HL-60 (cell line): ENCODE measurements at regions not wholly inside any gene's neighbourhood (a gene's known extent, or its start where the extent isn't known, plus 50 kb on each side); places are given as distances from the start of the nearest gene placed in this dataset.

Experiments used
- DNase-seq, 2 experiments: peaks; one replicate each; pipeline ENCODE4 v3.0.0-alpha.2; 2010 to 2020; ENCODE audit warnings: low read depth in 1 of 2, low spot score in 1 of 2
- H3K27ac ChIP-seq: fragments of 250-450 bp; sonication (Bioruptor Pico); replicated peaks from 2 replicates; pipeline ENCODE4 v1.5.1; 2020; ENCODE audit warnings: mild to moderate bottlenecking, moderate library complexity
- H3K27me3 ChIP-seq: fragments of 250-450 bp; sonication (Bioruptor Pico); 2 replicates; pipeline ENCODE4 v1.5.1; 2021; ENCODE audit warnings: mild to moderate bottlenecking, moderate library complexity; ENCODE audit not compliant: insufficient read depth, poor library complexity, severe bottlenecking
- H3K4me3 ChIP-seq: replicated peaks from 2 replicates; pipeline ENCODE4 v1.5.1; 2011; ENCODE audit warnings: mild to moderate bottlenecking, control low read depth, low read length; ENCODE audit not compliant: insufficient read depth
- CTCF ChIP-seq: IDR thresholded peaks from one replicate; pipeline ENCODE4 v1.5.1; 2011; ENCODE audit warnings: low read length, control low read depth, inconsistent platforms; ENCODE audit not compliant: insufficient read depth
- GABPA ChIP-seq: IDR thresholded peaks from 2 replicates; pipeline ENCODE4 v1.6.1; 2012; ENCODE audit warnings: low read depth
- POLR2AphosphoS5 ChIP-seq: IDR thresholded peaks from 2 replicates; pipeline ENCODE4 v1.6.1; 2012; ENCODE audit warnings: low read depth
- REST ChIP-seq: IDR thresholded peaks from 2 replicates; pipeline ENCODE4 v1.6.1; 2012; ENCODE audit warnings: low read depth; ENCODE audit not compliant: insufficient replicate concordance
- SPI1 ChIP-seq: IDR thresholded peaks from 2 replicates; pipeline ENCODE4 v1.6.1; 2012; ENCODE audit warnings: low read depth, mild to moderate bottlenecking, borderline replicate concordance

GRCh38 chr2:62300925-62301324 is 105.0 kb downstream of the B3GNT2 start:
- Histone ChIP-seq H3K27me3 (no peaks in the 10 kb centered on the region), H3K4me3 (no peak overlapping the region), H3K27ac (no peak overlapping the region)
- TF ChIP-seq CTCF: no peak
- TF ChIP-seq SPI1: no peak
- TF ChIP-seq REST: no peak
- TF ChIP-seq GABPA: no peak
- no peak for TF ChIP-seq POLR2AphosphoS5
- no peak for DNase-seq

- no peak overlapping the region for H3K27ac ChIP-seq
- no peak for TF ChIP-seq SPI1
- no peak for TF ChIP-seq POLR2AphosphoS5
- no peak for TF ChIP-seq CTCF
- no peak overlapping the region for H3K4me3 ChIP-seq
- H3K27me3 ChIP-seq: no peaks in the 10 kb centered on the region
- no peak for DNase-seq
These were observed 101.7 kb downstream of the B3GNT2 start for GRCh38 chr2:62297624-62298010.

- TF ChIP-seq CTCF (no peak), POLR2AphosphoS5 (no peak), REST (no peak), GABPA (no peak), SPI1 (no peak)
- no peak for DNase-seq
- no peaks in the 10 kb centered on the region for H3K27me3 ChIP-seq
- H3K27ac ChIP-seq: no peak overlapping the region
- no peak overlapping the region for H3K4me3 ChIP-seq
These were observed 101.1 kb downstream of the B3GNT2 start for GRCh38 chr2:62296832-62297623.
